ENCODE measurements at regions not wholly inside any gene's neighbourhood (a gene's known extent, or its start where the extent isn't known, plus 50 kb on each side); places are given as distances from the start of the nearest gene placed in this dataset.
"Not testable (repeated sequence)": the region's sequence is repeated elsewhere in the genome, so short reads cannot be mapped to it uniquely, and the experiment has no call there.

GRCh38 chr1:143832379-143832716 is 139.4 kb downstream of the FAM72C start:
- not testable (repeated sequence) for TF ChIP-seq ZNF138 (tag by site-specific recombination; IDR thresholded peaks at IDR 0.05; ENCODE audit: borderline replicate concordance); SP2 (tag by site-specific recombination; IDR thresholded peaks at IDR 0.05); ZBTB1 (tag by site-specific recombination; IDR thresholded peaks at IDR 0.05)
- TF ChIP-seq, protein P1, sequence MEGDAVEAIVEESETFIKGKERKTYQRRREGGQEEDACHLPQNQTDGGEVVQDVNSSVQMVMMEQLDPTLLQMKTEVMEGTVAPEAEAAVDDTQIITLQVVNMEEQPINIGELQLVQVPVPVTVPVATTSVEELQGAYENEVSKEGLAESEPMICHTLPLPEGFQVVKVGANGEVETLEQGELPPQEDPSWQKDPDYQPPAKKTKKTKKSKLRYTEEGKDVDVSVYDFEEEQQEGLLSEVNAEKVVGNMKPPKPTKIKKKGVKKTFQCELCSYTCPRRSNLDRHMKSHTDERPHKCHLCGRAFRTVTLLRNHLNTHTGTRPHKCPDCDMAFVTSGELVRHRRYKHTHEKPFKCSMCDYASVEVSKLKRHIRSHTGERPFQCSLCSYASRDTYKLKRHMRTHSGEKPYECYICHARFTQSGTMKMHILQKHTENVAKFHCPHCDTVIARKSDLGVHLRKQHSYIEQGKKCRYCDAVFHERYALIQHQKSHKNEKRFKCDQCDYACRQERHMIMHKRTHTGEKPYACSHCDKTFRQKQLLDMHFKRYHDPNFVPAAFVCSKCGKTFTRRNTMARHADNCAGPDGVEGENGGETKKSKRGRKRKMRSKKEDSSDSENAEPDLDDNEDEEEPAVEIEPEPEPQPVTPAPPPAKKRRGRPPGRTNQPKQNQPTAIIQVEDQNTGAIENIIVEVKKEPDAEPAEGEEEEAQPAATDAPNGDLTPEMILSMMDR (tag by site-specific recombination; IDR thresholded peaks at IDR 0.05) = not testable (repeated sequence)
